HUES48 (cell line): ENCODE measurements at regions not wholly inside any gene's neighbourhood (a gene's known extent, or its start where the extent isn't known, plus 50 kb on each side); places are given as distances from the start of the nearest gene placed in this dataset.
"Not testable (repeated sequence)": the region's sequence is repeated elsewhere in the genome, so short reads cannot be mapped to it uniquely, and the experiment has no call there.

Experiments
- H3K27ac ChIP-seq: one replicate; pipeline ENCODE4 v1.7.0; 2013; ENCODE audit warnings: low read depth, low read length, inconsistent platforms
- H3K27me3 ChIP-seq: 2 replicates; pipeline ENCODE4 v1.6.1; 2013; ENCODE audit warnings: mild to moderate bottlenecking, low read length; ENCODE audit not compliant: control insufficient read depth, insufficient read depth
- H3K36me3 ChIP-seq: 2 replicates; pipeline ENCODE4 v1.6.1; 2013; ENCODE audit warnings: low read length; ENCODE audit not compliant: control insufficient read depth, insufficient read depth
- H3K4me1 ChIP-seq: 2 replicates; pipeline ENCODE4 v1.6.1; 2013; ENCODE audit warnings: mild to moderate bottlenecking, low read length; ENCODE audit not compliant: control insufficient read depth, insufficient read depth
- H3K4me3 ChIP-seq: 2 replicates; pipeline ENCODE4 v1.5.1; 2013; ENCODE audit warnings: mild to moderate bottlenecking, low read depth, low read length
- H3K9ac ChIP-seq: 2 replicates; pipeline ENCODE4 v1.6.1; 2013; ENCODE audit warnings: mild to moderate bottlenecking, low read depth, low read length, moderate library complexity
- H3K9me3 ChIP-seq: 2 replicates; pipeline ENCODE4 v1.6.1; 2013; ENCODE audit warnings: low read length; ENCODE audit not compliant: control insufficient read depth, insufficient read depth

DNA sequence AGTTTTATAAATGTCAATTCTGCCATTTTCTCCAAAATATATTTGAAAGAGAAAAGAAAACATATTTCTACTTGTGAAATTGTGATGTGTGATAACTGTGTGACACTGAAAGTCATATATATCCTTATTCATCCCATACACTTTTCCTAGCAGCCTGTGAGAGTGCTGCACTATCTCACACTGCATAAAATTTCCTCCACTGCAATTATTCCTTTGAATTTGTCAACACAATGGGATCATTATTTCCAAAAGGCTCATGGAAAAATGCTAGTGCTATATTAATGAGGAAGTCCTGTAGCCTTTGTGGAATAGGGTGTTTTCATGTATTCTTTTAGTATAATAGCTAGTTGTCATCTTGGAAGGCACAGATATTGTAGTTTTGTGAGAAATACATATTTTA is 504.1 kb downstream of the RPL10L start:
- Histone ChIP-seq H3K4me1 (no peaks in the 10 kb centered on the region), H3K9ac (no peak overlapping the region), H3K9me3 (no peaks in the 10 kb centered on the region), H3K36me3 (no peaks in the 10 kb centered on the region), H3K27me3 (no peaks in the 10 kb centered on the region), H3K27ac (no peak overlapping the region), H3K4me3 (no peak overlapping the region)

DNA sequence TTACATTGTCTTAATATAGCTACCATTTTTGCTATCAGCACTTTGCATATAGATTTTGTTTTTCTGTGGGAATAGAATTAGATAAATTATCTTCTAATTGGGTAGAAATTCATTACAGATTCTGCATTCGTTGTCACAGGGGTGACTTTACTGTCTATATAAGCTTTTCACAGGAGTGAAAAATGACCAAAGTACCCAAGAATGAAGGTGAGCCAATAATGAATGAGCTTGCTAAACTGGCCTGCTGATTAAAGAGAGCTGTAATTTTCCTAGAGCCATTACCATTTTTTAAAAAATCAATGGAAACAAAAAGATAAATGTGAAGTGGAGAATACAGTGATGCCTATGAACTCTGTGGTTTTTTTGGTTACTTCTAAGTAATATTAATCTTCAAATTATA is 504.6 kb downstream of the RPL10L start:
- H3K4me1 ChIP-seq: no peaks in the 10 kb centered on the region
- H3K27me3 ChIP-seq: no peaks in the 10 kb centered on the region
- H3K9ac ChIP-seq: no peak overlapping the region
- H3K36me3 ChIP-seq: no peaks in the 10 kb centered on the region
- no peak overlapping the region for H3K4me3 ChIP-seq
- no peaks in the 10 kb centered on the region for H3K9me3 ChIP-seq
- no peak overlapping the region for H3K27ac ChIP-seq

DNA sequence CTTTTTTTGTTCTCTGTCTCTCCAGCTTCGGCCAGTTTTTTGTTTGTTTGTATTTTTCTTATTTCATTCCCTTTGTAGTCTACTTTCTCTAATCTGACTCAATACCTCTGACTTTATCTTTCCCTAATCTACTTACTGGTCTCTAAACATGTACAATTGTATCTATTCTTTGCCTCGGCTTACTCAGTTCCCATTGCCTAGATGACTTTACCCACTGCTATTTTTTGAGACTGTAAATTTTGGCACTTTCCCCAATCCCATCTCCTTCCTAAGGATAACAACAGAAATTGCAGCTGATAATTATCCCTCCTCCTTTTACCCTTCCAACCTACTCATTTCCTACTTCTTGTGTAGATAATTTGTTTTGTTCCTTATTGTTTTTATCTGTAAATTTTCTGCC is 511.1 kb downstream of the RPL10L start:
- Histone ChIP-seq H3K36me3 (no peaks in the 10 kb centered on the region), H3K4me3 (no peak overlapping the region), H3K27ac (no peak overlapping the region), H3K9me3 (no peaks in the 10 kb centered on the region), H3K27me3 (no peaks in the 10 kb centered on the region), H3K4me1 (0 out of 2 replicates have a peak, but pooled peaks cover 3% of the 10 kb centered on the region), H3K9ac (no peak overlapping the region)

DNA sequence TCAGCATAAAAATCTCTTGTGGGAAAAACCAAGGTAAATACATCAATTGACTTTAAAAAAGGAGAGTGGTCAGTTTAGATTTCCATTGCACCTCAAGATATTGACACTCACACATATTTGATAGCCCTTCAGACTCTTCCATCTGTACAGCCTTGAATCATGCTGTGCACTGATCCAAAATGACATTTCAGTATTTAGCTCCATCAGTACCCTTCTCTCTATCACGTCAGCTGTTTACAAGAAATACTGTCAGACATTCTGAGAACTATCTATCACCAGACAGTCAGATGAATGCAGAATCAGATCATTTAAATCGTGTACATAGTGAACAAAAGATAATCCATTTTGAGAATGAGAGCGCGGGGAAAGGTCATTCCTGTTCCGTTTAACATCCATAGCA is 511.9 kb downstream of the RPL10L start:
- no peak overlapping the region for H3K9ac ChIP-seq
- no peak overlapping the region for H3K4me3 ChIP-seq
- no peaks in the 10 kb centered on the region for H3K36me3 ChIP-seq
- no peak overlapping the region for H3K27ac ChIP-seq
- H3K9me3 ChIP-seq: no peaks in the 10 kb centered on the region
- H3K27me3 ChIP-seq: no peaks in the 10 kb centered on the region
- H3K4me1 ChIP-seq: 0 out of 2 replicates have a peak, but pooled peaks cover 3% of the 10 kb centered on the region

DNA sequence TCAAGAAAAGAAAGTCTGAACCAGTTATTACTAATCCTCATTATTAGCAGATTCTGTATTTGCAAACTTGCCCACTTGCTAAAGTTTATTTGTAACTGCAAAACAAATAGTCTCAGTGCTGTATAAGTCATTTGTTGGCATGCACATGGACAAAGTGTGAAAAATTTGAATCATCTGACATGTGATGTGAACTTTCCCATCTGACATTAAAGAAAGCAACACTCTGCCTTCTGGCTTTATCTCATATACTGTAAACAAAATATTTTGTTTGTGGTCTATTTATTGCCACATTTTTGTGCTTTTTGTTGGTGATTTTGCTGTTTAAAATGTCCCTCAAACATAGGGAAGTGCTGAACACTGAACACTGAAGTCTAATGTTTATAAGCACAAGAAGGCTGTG is 513.8 kb downstream of the RPL10L start:
- Histone ChIP-seq H3K27me3 (no peaks in the 10 kb centered on the region), H3K9me3 (no peaks in the 10 kb centered on the region), H3K4me3 (no peak overlapping the region), H3K36me3 (no peaks in the 10 kb centered on the region), H3K27ac (no peak overlapping the region), H3K4me1 (0 out of 2 replicates have a peak, but pooled peaks cover 3% of the 10 kb centered on the region), H3K9ac (no peak overlapping the region)

DNA sequence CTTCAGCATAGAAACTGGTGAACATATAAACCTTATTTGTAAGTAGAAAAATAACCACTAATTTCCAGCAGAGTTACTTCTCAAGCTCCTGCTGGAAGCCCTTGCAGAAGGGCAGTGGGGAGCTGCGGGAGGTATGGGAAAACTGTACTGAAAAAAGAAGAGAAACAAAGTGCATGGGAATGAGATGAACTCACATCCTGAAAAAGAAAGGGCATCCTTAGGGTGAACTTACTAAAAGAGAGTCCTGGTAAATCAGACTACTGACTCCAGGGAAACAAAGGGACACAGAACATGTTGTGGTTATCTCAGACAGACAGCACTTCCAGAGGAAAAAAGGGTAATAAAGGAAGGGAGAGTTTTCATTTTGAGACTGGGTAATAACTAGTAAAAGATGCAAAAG is 515.1 kb downstream of the RPL10L start:
- Histone ChIP-seq H3K27ac (no peak overlapping the region), H3K9me3 (no peaks in the 10 kb centered on the region), H3K27me3 (no peaks in the 10 kb centered on the region)

DNA sequence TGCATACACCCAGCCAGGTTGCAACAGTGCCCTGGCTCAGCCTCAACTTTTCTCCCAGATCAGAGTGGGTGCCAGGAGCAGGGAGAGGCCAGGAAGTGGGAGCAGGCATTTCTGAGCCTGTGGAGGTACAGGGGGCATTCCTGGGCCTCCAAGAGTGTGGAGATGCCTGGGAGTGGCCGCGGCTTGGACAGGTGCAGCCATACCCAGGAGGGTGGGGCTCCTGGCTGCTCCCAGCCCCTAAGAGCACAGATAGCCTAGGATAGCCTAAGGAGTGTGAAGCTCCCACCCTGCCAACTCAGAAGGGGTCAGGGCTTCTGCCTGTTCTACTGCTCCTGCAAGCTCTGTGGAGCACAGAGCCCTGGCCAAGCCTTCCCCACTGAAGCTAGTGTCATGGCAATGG is 543.4 kb downstream of the RPL10L start:
- no peaks in the 10 kb centered on the region for H3K4me1 ChIP-seq
- no peaks in the 10 kb centered on the region for H3K27me3 ChIP-seq
- no peaks in the 10 kb centered on the region for H3K36me3 ChIP-seq
- H3K4me3 ChIP-seq: no peak overlapping the region
- peaks cover 47% of the 10 kb centered on the region for H3K9me3 ChIP-seq
- no peak overlapping the region for H3K27ac ChIP-seq
- no peak overlapping the region for H3K9ac ChIP-seq

More for the DNA sequence above, 515.1 kb downstream of the RPL10L start:
- H3K4me1 ChIP-seq: 0 out of 2 replicates have a peak, but pooled peaks cover 3% of the 10 kb centered on the region
- no peak overlapping the region for H3K9ac ChIP-seq
- no peak overlapping the region for H3K4me3 ChIP-seq
- no peaks in the 10 kb centered on the region for H3K36me3 ChIP-seq

DNA sequence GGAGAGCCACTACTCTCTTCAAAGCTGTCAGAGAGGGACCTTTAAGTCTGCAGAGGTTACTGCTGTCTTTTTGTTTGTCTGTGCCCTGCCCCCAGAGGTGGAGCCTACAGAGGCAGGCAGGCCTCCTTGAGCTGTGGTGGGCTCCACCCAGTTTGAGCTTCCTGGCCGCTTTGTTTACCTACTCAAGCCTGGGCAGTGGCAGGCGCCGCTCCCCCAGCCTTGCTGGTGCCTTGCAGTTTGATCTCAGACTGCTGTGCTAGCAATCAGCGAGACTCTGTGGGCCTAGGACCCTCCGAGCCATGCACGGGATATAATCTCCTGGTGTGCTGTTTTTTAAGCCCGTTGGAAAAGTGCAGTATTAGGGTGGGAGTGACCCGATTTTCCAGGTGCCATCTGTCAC is 550.7 kb downstream of the RPL10L start:
- H3K27ac ChIP-seq, H3K4me1 ChIP-seq, H3K9ac ChIP-seq, H3K27me3 ChIP-seq, H3K4me3 ChIP-seq, H3K36me3 ChIP-seq: not testable (repeated sequence)
- peaks cover 27% of the 10 kb centered on the region for H3K9me3 ChIP-seq

DNA sequence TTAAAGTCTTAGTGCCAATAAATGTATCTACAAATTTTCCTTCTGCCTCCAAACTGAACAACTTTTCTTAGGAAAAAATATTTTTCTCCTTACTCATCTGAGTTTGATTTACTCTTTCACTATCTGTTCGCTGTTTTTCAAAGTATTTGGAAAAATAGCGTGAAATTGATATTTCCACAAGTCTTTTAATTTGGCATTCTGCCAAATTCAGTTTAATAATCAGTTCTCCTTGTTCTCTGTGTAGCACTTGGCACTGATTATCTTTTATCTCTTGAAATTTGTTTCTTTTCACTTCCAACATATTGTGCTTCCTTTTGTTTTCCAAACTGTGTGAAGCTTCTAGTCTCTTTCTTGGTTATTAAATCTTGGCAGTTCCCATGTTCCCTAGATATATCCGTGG is 559.8 kb downstream of the RPL10L start:
- Histone ChIP-seq H3K27me3 (no peaks in the 10 kb centered on the region), H3K4me3 (no peak overlapping the region), H3K36me3 (no peaks in the 10 kb centered on the region), H3K27ac (no peak overlapping the region), H3K4me1 (no peaks in the 10 kb centered on the region), H3K9ac (no peak overlapping the region), H3K9me3 (no peaks in the 10 kb centered on the region)

DNA sequence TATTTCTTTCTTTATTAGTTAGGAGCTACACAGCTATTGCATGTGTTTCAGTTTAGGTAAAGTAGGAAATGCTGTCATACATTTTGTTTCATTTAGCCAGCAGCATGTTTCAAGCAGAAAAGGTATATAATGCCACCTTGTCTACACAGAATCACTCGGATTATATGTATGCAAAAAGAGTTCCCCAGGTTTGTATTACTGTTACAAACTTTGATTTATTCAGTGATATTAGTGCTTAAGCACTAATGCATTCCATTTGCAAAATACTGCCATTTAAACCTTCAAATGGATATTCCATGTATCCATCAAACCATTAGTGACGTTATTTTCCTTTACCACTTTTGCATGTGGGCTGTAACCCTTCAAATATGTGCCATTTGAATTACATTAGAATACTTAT is 564.0 kb downstream of the RPL10L start:
- Histone ChIP-seq H3K9me3 (no peaks in the 10 kb centered on the region), H3K27ac (no peak overlapping the region), H3K4me1 (no peaks in the 10 kb centered on the region), H3K36me3 (no peaks in the 10 kb centered on the region), H3K9ac (no peak overlapping the region), H3K4me3 (no peak overlapping the region), H3K27me3 (no peaks in the 10 kb centered on the region)

DNA sequence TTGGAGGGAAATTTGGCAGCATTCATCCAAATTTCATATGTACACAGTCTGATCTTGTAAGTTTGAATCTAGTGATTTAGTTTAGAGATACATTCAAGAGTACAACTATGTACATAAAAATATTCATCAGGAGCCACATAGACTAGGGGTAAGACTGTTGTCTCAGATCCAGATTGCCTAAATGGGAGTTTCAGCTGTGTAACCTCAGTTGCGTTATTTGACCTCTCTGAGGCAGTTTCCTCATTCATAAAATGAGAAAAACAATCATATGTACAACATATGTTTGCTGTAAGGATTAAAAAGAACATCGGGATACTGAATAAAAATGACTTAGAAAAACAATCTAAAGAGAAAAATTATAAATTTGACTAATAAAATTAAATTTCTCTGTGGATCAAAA is 577.5 kb downstream of the RPL10L start:
- Histone ChIP-seq H3K9ac (no peak overlapping the region), H3K4me3 (no peak overlapping the region), H3K4me1 (no peaks in the 10 kb centered on the region), H3K27me3 (no peaks in the 10 kb centered on the region), H3K9me3 (no peaks in the 10 kb centered on the region), H3K36me3 (no peaks in the 10 kb centered on the region), H3K27ac (no peak overlapping the region)

DNA sequence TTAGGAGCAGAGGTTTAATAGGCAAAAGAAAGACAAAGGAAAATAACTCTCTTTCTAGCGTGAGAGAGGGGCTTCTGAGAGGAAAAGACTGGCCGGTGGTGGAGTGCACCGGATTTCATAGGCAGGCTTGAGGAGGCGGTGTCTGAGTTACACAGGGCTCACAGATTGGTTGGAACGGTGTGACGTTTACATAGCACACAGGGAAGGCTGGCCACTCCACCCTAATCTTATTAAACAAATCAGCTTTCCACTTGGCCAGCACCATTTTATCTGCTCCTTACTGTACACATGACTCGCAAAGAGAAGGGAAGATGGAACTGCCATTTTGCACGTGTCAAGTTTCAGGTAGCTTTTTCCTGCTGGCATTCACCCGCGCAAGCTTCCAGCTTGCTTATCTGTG is 587.7 kb downstream of the RPL10L start:
- no peak overlapping the region for H3K27ac ChIP-seq
- no peaks in the 10 kb centered on the region for H3K9me3 ChIP-seq
- no peaks in the 10 kb centered on the region for H3K27me3 ChIP-seq
- H3K4me1 ChIP-seq: no peaks in the 10 kb centered on the region
- H3K36me3 ChIP-seq: no peaks in the 10 kb centered on the region
- no peak overlapping the region for H3K4me3 ChIP-seq
- H3K9ac ChIP-seq: no peak overlapping the region
